IMR-90 (cell line): ENCODE measurements at regions not wholly inside any gene's neighbourhood (a gene's known extent, or its start where the extent isn't known, plus 50 kb on each side); places are given as distances from the start of the nearest gene placed in this dataset.

Source experiments
- ATAC-seq: fragments of 200-7000 bp; cut with Tn5 transposase; 2 replicates; pipeline ENCODE4 v1.9.1; 2020; ENCODE audit warnings: low read depth, mild to moderate bottlenecking, moderate library complexity
- BruUV-seq: library from RNA; stranded (reverse); fragments of 400-500 nt; replicated peaks from 2 replicates; lab custom pipeline; 2021; lab: Mats Ljungman, UMichigan
- CTCF ChIA-PET: fragments of 300-600 bp; formaldehyde crosslinking; extraction: SDS; loops from one replicate; lab custom pipeline; 2021; ENCODE audit warnings: antibody characterized with exemption; lab: Yijun Ruan, JAX
- POLR2A ChIA-PET: fragments of 300-600 bp; sonication (Branson Sonifier 250); formaldehyde crosslinking; loops from one replicate; lab custom pipeline; 2022; ENCODE audit warnings: antibody characterized with exemption; ENCODE audit not compliant: unreplicated experiment; lab: Charles Lee
- DNase-seq: peaks from one replicate; pipeline ENCODE4 v3.0.0; 2013
- H2AFZ ChIP-seq: replicated peaks from 2 replicates; pipeline ENCODE3; 2013; ENCODE audit warnings: low read length, mild to moderate bottlenecking; ENCODE audit not compliant: poor library complexity
- H2AK5ac ChIP-seq: 2 replicates; pipeline ENCODE4 v1.6.1; 2013; ENCODE audit warnings: low read depth, low read length, inconsistent platforms
- H2AK9ac ChIP-seq: replicated peaks from 2 replicates; pipeline ENCODE3; 2013; ENCODE audit warnings: mild to moderate bottlenecking, low read depth, low read length, moderate library complexity; ENCODE audit not compliant: poor library complexity
- H2BK120ac ChIP-seq: 2 replicates; pipeline ENCODE4 v1.6.1; 2013; ENCODE audit warnings: low read depth, low read length, inconsistent platforms
- H2BK15ac ChIP-seq: 3 replicates; pipeline ENCODE4 v1.6.1; 2013; ENCODE audit warnings: low read depth, low read length, inconsistent platforms
- H2BK20ac ChIP-seq: 2 replicates; pipeline ENCODE4 v1.6.1; 2013; ENCODE audit warnings: low read depth, mild to moderate bottlenecking, inconsistent platforms, low read length, moderate library complexity
- H2BK5ac ChIP-seq: 2 replicates; pipeline ENCODE4 v1.6.1; 2013; ENCODE audit warnings: mild to moderate bottlenecking, low read depth, low read length, inconsistent platforms; ENCODE audit not compliant: poor library complexity, severe bottlenecking
- H3K14ac ChIP-seq: replicated peaks from 2 replicates; pipeline ENCODE4 v1.6.1; 2013; ENCODE audit warnings: low read depth, low read length, inconsistent platforms
- H3K18ac ChIP-seq: 2 replicates; pipeline ENCODE4 v1.6.1; 2013; ENCODE audit warnings: low read depth, low read length, control low read depth
- H3K23ac ChIP-seq: 2 replicates; pipeline ENCODE4 v1.6.1; 2013; ENCODE audit warnings: low read depth, low read length, inconsistent platforms
- H3K27ac ChIP-seq: 2 replicates; pipeline ENCODE4 v1.5.1; 2013; ENCODE audit warnings: mild to moderate bottlenecking, control low read depth, low read length; ENCODE audit not compliant: insufficient read depth
- H3K27me3 ChIP-seq: 2 replicates; pipeline ENCODE4 v1.6.1; 2013; ENCODE audit warnings: low read length; ENCODE audit not compliant: control insufficient read depth, insufficient read depth
- H3K36me3 ChIP-seq: 2 replicates; pipeline ENCODE4 v1.6.1; 2013; ENCODE audit warnings: low read length, mixed read lengths; ENCODE audit not compliant: control insufficient read depth, insufficient read depth
- H3K4ac ChIP-seq: 2 replicates; pipeline ENCODE4 v1.6.1; 2013; ENCODE audit warnings: low read depth, low read length, inconsistent platforms
- H3K4me1 ChIP-seq: 2 replicates; pipeline ENCODE4 v1.6.1; 2013; ENCODE audit warnings: low read length, mixed read lengths; ENCODE audit not compliant: control insufficient read depth, insufficient read depth
- H3K4me2 ChIP-seq: 2 replicates; pipeline ENCODE4 v1.6.1; 2013; ENCODE audit warnings: low read depth, mild to moderate bottlenecking, control low read depth, low read length, moderate library complexity
- H3K4me3 ChIP-seq: 2 replicates; pipeline ENCODE4 v1.5.1; 2013; ENCODE audit warnings: low read depth, mild to moderate bottlenecking, control low read depth, low read length, moderate library complexity; ENCODE audit not compliant: insufficient read depth
- H3K56ac ChIP-seq: 2 replicates; pipeline ENCODE4 v1.6.1; 2013; ENCODE audit warnings: low read length, inconsistent platforms; ENCODE audit not compliant: insufficient read depth; ENCODE audit errors: extremely low read depth
- H3K79me1 ChIP-seq, 2 experiments: 2 replicates each; pipeline ENCODE4 v1.6.1; 2013; ENCODE audit warnings: low read length in 2 of 2, inconsistent platforms in 1 of 2, low read depth in 1 of 2
- H3K9ac ChIP-seq: 2 replicates; pipeline ENCODE4 v1.6.1; 2013; ENCODE audit warnings: low read depth, low read length, control low read depth
- H3K9me1 ChIP-seq: 2 replicates; pipeline ENCODE4 v1.6.1; 2013; ENCODE audit warnings: low read length, inconsistent platforms; ENCODE audit not compliant: insufficient read depth
- H3K9me3 ChIP-seq: 2 replicates; pipeline ENCODE4 v1.6.1; 2013; ENCODE audit warnings: low read length; ENCODE audit not compliant: control insufficient read depth, insufficient read depth
- H4K20me1 ChIP-seq: 2 replicates; pipeline ENCODE4 v1.6.1; 2013; ENCODE audit warnings: low read length, inconsistent platforms; ENCODE audit not compliant: insufficient read depth
- H4K5ac ChIP-seq: 2 replicates; pipeline ENCODE4 v1.6.1; 2013; ENCODE audit warnings: mild to moderate bottlenecking, low read depth, low read length, control low read depth
- H4K8ac ChIP-seq, 2 experiments: 2 replicates each; pipeline ENCODE4 v1.6.1; 2013; ENCODE audit warnings: low read depth in 2 of 2, low read length in 2 of 2, control low read depth in 1 of 2, inconsistent platforms in 1 of 2
- H4K91ac ChIP-seq: 2 replicates; pipeline ENCODE4 v1.6.1; 2013; ENCODE audit warnings: low read depth, low read length, inconsistent platforms; ENCODE audit not compliant: insufficient read depth
- BHLHE40 ChIP-seq: fragments of 150-350 bp; IDR thresholded peaks from 2 replicates; pipeline ENCODE4 v1.6.1; 2016; ENCODE audit warnings: mild to moderate bottlenecking, low read depth, low read length
- CHD1 ChIP-seq: IDR thresholded peaks from 2 replicates; pipeline ENCODE4 v1.6.1; 2012; ENCODE audit warnings: low read depth, low read length, improper control_type of control experiment
- FOS ChIP-seq: fragments of 150-350 bp; IDR thresholded peaks from 2 replicates; pipeline ENCODE4 v1.6.1; 2016; ENCODE audit warnings: low read depth, low read length
- MAFK ChIP-seq: IDR thresholded peaks from 2 replicates; pipeline ENCODE4 v1.6.1; 2012; ENCODE audit warnings: low read depth, low read length, improper control_type of control experiment
- MAZ ChIP-seq: IDR thresholded peaks from 2 replicates; pipeline ENCODE4 v1.6.1; 2012; ENCODE audit warnings: low read depth, mild to moderate bottlenecking, low read length, improper control_type of control experiment, moderate library complexity, borderline replicate concordance
- MXI1 ChIP-seq: IDR thresholded peaks from 2 replicates; pipeline ENCODE4 v1.6.1; 2012; ENCODE audit warnings: low read depth, mild to moderate bottlenecking, low read length, moderate library complexity, borderline replicate concordance
- POLR2A ChIP-seq: IDR thresholded peaks from 2 replicates; pipeline ENCODE4 v1.6.1; 2012; ENCODE audit warnings: mild to moderate bottlenecking, low read depth, low read length
- RAD21 ChIP-seq: IDR thresholded peaks from 2 replicates; pipeline ENCODE4 v1.6.1; 2012; ENCODE audit warnings: low read length, improper control_type of control experiment
- RCOR1 ChIP-seq: IDR thresholded peaks from 2 replicates; pipeline ENCODE4 v1.6.1; 2012; ENCODE audit warnings: mild to moderate bottlenecking, low read length, improper control_type of control experiment; ENCODE audit not compliant: insufficient replicate concordance
- SMC3 ChIP-seq: fragments of 150-350 bp; IDR thresholded peaks from 2 replicates; pipeline ENCODE4 v1.6.1; 2016; ENCODE audit warnings: low read depth, mild to moderate bottlenecking, antibody characterized with exemption, low read length, moderate library complexity
- USF2 ChIP-seq: fragments of 150-350 bp; IDR thresholded peaks from 2 replicates; pipeline ENCODE4 v1.6.1; 2017; ENCODE audit warnings: mild to moderate bottlenecking, antibody characterized with exemption, low read length, low read depth
- WGBS, 2 experiments: methylation state at CpG; one replicate each; pipeline versions ENCODE4 v1.1.5 to v1.1.7; 2013; ENCODE audit warnings: missing lambda C conversion rate in 2 of 2; ENCODE audit not compliant: insufficient read length in 1 of 2; ENCODE audit errors: extremely low coverage in 2 of 2; 5-methylcytosine and 5-hydroxymethylcytosine counted together
- dilution Hi-C: fragments of 300-500 bp; cut with HindIII; formaldehyde crosslinking; loops from one replicate; pipeline ENCODE4 v1.14.3; 2018; ENCODE audit warnings: low sequenced_read_pairs; ENCODE audit not compliant: unreplicated experiment
- in situ Hi-C: fragments of 300-500 bp; cut with MboI; formaldehyde crosslinking; loops from 3 replicates; pipeline ENCODE4 v1.14.3; 2019; ENCODE audit warnings: low sequenced_read_pairs, inconsistent platforms, mixed read lengths
- intact Hi-C: fragments of 100-400 bp; cut with micrococcal nuclease; formaldehyde crosslinking; loops from 2 replicates; pipeline ENCODE4 v1.10.0; 2022
- TF ChIP-seq, protein P1 (sequence below): fragments of 150-350 bp; IDR thresholded peaks from 2 replicates; pipeline ENCODE4 v1.6.1; 2016; ENCODE audit warnings: low read depth, mild to moderate bottlenecking, low read length, moderate library complexity, borderline replicate concordance
- TF ChIP-seq, protein P2 (sequence below): conservative IDR thresholded peaks from 2 replicates; pipeline ENCODE4 v1.5.1; 2012; ENCODE audit warnings: mild to moderate bottlenecking, low read depth, low read length, improper control_type of control experiment

DNA sequence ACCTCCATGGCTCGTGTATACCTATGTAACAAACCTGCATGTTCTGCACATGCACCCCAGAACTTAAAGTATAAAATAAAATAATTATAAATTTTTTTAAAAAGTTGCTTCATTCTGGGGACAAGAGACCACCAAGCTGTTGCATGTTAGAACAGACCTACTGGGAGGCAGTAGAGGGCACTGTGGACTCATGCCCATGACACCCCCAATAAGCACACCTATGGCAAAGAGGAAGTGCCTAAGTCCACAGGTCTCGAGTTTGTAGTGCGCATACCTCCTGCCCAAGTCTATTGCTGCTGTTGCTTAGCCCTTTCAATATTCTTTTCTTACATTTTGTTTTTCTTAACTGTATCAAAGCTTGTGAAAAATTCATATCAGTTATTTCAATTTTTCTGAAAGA, 267.9 kb upstream of the THBS1 start:
- Histone ChIP-seq H3K4me1 (peaks cover 17% of the 10 kb centered on the region), H2BK120ac (peak overlapping the region; percentile 63), H3K9ac (no peak overlapping the region), H3K14ac (peak overlapping the region; percentile 37; the same call in 1 of the 2 replicates), H2BK5ac (no peak overlapping the region), H3K23ac (no peak overlapping the region), H3K4me2 (no peak overlapping the region), H2AFZ (no peak overlapping the region), H3K27ac (no peak overlapping the region), H3K36me3 (no peaks in the 10 kb centered on the region), H3K9me3 (no peaks in the 10 kb centered on the region), H4K8ac (0 out of 4 replicates have a peak overlapping the region, but pooled peaks of 1 of the 2 experiments have one; percentile 35), H3K4me3 (no peak overlapping the region), H4K5ac (peak overlapping the region; percentile 38; the same call in 1 of the 2 replicates), H4K91ac (0 out of 2 replicates have a peak overlapping the region, but pooled peaks have one; percentile 57), H3K18ac (peak overlapping the region; percentile 27), H2BK15ac (peak overlapping the region; percentile 92; the same call in 2 of the 3 replicates), H2BK20ac (peak overlapping the region; percentile 78), H3K9me1 (peaks cover 6% of the 10 kb centered on the region), H3K27me3 (no peaks in the 10 kb centered on the region), H3K4ac (peak overlapping the region; percentile 78), H3K56ac (no peak overlapping the region), H2AK9ac (no peak overlapping the region), H4K20me1 (no peaks in the 10 kb centered on the region), H3K79me1 (peaks cover 0 to 5% of the 10 kb centered on the region in 2 experiments; a peak in 1 of 4 replicates), H2AK5ac (peak overlapping the region; percentile 88; the same call in 1 of the 2 replicates)
- DNase-seq = no peak
- intact Hi-C loops (no loop called here), dilution Hi-C loops (no loop called here), in situ Hi-C loops (loop anchor here (25.0 kb wide), 1 partner anchor 601 kb away; no protein-coding TSS in a partner anchor)
- no TSS peak for BruUV-seq
- ChIA-PET POLR2A (interaction anchor here (0.6 kb wide), 1 partner anchor 43 kb away, joined by 3 read pairs; no protein-coding TSS in a partner anchor), CTCF (no interaction called here)
- TF ChIP-seq RAD21 (no peak), MXI1 (no peak), MAFK (no peak), SMC3 (no peak), FOS (no peak), RCOR1 (no peak), MAZ (no peak), POLR2A (no peak), USF2 (no peak), BHLHE40 (no peak), CHD1 (no peak)
- TF ChIP-seq, protein P1, sequence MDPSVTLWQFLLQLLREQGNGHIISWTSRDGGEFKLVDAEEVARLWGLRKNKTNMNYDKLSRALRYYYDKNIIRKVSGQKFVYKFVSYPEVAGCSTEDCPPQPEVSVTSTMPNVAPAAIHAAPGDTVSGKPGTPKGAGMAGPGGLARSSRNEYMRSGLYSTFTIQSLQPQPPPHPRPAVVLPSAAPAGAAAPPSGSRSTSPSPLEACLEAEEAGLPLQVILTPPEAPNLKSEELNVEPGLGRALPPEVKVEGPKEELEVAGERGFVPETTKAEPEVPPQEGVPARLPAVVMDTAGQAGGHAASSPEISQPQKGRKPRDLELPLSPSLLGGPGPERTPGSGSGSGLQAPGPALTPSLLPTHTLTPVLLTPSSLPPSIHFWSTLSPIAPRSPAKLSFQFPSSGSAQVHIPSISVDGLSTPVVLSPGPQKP = no peak
- TF ChIP-seq, protein P2, sequence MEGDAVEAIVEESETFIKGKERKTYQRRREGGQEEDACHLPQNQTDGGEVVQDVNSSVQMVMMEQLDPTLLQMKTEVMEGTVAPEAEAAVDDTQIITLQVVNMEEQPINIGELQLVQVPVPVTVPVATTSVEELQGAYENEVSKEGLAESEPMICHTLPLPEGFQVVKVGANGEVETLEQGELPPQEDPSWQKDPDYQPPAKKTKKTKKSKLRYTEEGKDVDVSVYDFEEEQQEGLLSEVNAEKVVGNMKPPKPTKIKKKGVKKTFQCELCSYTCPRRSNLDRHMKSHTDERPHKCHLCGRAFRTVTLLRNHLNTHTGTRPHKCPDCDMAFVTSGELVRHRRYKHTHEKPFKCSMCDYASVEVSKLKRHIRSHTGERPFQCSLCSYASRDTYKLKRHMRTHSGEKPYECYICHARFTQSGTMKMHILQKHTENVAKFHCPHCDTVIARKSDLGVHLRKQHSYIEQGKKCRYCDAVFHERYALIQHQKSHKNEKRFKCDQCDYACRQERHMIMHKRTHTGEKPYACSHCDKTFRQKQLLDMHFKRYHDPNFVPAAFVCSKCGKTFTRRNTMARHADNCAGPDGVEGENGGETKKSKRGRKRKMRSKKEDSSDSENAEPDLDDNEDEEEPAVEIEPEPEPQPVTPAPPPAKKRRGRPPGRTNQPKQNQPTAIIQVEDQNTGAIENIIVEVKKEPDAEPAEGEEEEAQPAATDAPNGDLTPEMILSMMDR = no peak
- ATAC-seq = no peak
- WGBS, 2 experiments = no CpG with 5 or more reads among the region's 3 CpGs
